ENCODE measurements at regions not wholly inside any gene's neighbourhood (a gene's known extent, or its start where the extent isn't known, plus 50 kb on each side); places are given as distances from the start of the nearest gene placed in this dataset.

DNA sequence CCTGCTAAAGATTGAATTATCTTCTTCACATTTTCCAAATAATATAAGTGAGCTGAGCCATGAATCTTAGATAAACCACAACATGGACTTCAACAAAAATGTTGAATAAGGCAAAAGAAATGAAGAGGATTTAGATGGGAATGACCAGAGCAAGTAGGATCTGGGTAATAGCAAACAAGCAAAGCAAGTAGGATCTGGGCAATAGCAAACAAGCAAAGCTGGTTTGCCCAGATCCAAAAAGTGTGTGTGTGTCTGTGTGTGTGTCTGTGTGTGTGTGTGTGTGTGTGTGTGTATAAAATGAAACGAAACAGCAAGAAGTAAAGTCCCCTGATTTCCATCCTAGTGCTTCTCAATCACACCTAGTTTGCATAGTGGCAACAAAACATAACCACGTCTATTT is 549.1 kb downstream of the RERGL start:
- no peak for DNase-seq

GRCh38 chr12:17528394-17528793 is 561.6 kb downstream of the RERGL start:
- DNase-seq, result no peak

- no peak for DNase-seq
These were observed 563.0 kb downstream of the RERGL start for GRCh38 chr12:17527021-17527420.

DNA sequence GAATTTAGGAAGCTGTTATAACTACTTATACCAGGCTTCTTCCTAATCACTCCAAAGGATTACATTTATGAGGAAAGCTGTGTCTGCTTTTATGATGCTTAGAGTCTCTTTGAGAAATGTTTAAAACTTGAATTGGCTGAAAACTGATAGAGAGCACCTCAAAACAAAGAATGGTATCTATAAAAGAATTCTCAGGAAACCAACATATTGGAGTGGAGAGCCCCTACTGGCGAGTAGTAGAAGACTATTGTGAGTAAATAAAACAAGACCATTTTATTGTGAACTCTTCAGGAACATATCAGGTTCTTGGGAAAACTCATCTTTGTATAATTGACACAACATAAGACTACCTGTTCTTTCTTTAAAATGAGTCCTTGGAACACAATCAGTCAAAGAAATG is 578.6 kb downstream of the RERGL start:
- DNase-seq, result no peak

- DNase-seq, result no peak
These were observed 582.7 kb downstream of the RERGL start for GRCh38 chr12:17507336-17507735.

DNA sequence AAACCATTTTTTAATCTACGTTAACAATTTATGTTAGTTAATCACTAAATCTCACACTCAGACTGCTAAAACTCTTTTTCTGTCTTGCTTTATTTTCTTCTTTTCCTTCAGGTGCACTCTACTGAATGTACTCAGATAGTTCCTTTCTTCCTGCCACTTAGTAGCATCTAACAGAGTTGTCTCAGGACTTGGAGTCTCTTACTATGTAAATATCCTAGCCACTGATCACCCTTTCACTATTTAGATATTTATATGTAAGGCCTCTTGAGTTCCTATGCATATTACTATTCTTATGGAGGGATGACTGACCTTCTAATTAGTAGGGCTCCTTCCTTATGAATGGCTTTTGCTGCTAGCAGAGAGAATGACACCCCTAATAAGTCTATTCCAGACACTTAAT is 586.3 kb downstream of the RERGL start:
- DNase-seq, result no peak

- no peak for DNase-seq
These were observed 600.5 kb downstream of the RERGL start for GRCh38 chr12:17489452-17489851.

- no peak for DNase-seq
These were observed 610.9 kb downstream of the RERGL start for GRCh38 chr12:17478908-17479673.

DNA sequence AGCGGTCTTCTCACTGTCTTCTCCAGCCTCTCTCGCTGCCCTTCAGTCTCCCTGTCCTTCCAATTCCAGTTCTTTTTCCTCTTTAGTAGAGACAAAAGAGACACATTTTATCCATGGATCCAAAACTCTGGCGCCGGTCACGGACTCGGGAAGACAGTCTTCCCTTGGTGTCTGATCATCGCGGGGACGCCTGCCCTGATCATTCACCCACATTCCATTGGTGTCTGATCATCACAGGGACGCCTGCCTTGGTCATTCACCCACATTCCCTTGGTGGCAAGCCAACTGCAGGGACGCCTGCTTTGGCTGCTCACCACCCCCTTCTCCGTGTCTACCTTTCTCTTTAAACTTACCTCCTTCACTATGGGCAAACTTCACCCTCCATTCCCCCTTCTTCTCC is 619.5 kb downstream of the RERGL start:
- DNase-seq, result no peak

DNA sequence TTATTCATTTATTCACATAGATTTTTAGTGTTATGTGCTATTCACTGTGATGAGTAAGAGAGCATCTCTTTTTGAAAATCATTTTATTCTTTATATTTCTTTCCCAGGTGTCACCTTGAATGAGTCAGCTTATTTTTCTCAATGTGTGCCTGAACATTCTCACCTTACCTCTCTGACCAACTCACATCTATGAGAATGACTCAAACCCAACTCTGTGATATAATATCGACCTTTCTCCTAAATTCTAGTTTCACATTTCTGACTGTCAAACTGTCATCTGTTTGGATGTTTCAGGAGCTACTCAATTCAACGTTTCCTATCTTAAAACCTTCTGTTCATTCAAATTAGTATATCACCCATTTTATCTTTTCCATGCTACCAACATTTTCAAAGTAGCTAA is 630.8 kb downstream of the RERGL start:
- no peak for DNase-seq

DNA sequence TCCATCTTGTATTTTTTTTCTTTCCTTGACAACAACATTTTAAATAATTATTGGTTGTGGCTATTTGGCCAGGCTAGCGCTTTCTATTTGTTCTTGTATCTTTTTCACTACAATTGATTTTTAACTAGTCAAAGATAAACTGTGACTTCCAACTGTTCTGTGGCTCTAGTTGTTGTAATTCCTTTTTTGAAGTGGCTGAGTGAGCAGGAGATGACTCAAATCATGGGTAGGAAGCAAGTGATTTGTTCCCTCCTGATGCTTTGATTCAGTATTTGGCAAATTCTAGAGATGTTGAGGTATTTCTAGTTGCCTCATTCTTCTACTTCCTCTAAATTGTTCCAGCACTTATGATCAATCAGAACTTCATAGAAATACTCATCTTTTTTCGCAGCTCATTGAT is 633.5 kb downstream of the RERGL start:
- DNase-seq, result no peak

GRCh38 chr12:17438141-17438540 is 651.9 kb downstream of the RERGL start:
- no peak for DNase-seq

- DNase-seq, result no peak
These were observed 673.2 kb downstream of the RERGL start for GRCh38 chr12:17416748-17417147.

GRCh38 chr12:17414596-17414995 is 675.4 kb downstream of the RERGL start:
- no peak for DNase-seq

DNA sequence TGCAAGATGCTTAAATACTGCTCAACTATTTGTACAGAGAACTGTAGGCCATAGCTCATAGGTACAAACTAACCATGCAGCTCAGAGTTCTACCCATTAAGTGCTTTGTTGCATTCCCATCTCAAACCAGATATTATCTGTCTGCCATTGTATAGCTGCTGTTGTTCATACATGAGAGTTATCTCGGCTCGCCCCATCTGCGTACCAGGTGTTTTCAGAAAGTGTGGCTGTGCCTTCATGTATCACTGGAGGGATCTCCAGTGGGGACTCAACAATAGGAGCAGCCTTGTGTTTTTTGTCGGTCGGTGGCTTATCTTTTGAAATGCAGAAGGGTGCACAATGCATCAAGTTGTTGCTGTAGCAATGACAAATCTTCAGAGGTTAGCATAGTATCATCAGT is 678.3 kb downstream of the RERGL start:
- DNase-seq, result no peak

GRCh38 chr12:17388679-17389078 is 701.3 kb downstream of the RERGL start:
- no peak for DNase-seq

DNA sequence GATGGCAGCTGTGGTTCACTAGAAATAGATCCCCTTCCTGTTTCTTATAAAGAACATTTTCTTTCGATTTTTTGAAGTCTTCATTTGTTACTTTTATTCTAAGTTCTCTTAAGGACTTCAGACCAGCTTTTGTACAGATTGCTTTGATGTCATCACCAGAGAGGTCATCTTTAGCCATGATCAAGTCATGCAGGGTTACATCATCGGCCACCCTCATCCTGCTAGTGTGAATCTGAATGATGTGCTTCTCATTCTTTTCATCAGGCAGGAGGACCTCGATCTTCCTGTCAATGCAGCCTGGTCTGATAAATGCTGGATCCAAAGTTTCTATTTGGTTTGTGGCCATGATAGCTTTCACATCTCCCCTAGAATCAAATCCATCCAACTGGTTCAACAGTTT is 706.7 kb downstream of the RERGL start:
- DNase-seq, result no peak

DNA sequence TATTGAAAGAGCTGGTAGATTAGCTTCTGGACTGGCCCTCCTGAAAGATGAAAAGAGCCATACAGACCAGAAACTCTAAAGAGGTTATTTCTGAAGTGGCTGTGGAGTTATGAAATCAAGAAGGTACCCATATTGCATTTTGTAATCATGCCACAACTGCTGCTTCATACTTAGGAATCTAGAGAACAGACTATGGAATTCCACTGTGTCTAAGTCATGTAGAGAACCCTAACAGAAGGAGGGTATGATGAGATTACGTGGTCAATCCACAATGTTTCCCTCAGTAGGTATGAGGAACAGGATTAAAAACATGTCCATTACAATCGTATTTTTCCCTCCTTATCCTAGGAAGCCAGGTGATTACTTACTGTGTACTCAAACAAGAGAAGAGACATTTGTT is 708.8 kb downstream of the RERGL start:
- no peak for DNase-seq

DNA sequence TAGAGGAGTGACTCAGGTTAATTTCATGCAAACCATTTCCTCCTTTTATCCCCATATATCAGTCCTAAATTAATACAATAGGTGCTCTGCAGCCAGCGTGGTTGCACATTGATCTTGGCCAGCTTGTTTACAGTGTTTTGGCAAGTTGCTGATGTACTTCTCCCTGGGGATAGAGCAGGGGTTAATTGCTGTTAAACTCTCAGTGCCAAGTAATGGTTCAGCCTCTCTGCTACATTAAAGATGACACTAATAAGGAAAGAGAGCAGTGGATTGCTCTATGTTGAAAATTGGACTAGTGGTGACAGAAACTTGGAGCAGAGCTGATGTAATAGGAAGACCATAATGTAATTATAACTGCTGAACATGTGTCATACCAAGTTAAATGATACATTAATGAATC is 717.5 kb downstream of the RERGL start:
- no peak for DNase-seq

- DNase-seq, result no peak
These were observed 718.3 kb downstream of the RERGL start for GRCh38 chr12:17371491-17372215.

- DNase-seq, result no peak
These were observed 719.4 kb downstream of the RERGL start for GRCh38 chr12:17370621-17371020.

DNA sequence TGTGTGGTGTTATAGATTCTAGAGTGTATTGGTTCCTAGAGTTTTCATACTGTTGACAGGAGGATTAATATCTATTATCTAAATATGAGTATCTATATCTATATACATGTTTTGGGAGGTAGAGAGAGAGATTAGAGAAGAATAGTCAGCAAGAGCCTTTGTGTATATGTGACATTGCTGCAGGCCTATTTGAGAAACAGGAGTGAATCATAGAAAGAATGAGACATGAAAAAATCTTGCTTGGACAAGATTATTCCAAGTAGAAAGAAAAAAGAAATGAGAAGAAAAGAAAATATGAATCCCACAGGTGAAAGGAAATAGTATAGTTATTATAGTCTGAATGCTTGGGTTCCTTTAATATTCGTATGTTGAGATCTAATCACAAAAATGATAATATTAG is 720.4 kb downstream of the RERGL start:
- no peak for DNase-seq

GRCh38 chr12:17361224-17361623 is 728.8 kb downstream of the RERGL start:
- DNase-seq, result no peak

GRCh38 chr12:17358835-17359234 is 731.2 kb downstream of the RERGL start:
- no peak for DNase-seq

- no peak for DNase-seq
These were observed 732.6 kb downstream of the RERGL start for GRCh38 chr12:17357396-17357795.

All from stimulated activated CD4-positive, alpha-beta T cell treated with anti-CD3 and anti-CD28 coated beads, Interleukin-15, amount 100 ng/mL, for 24 hours (primary cell).